RPMI8226 (cell line): ENCODE measurements at regions not wholly inside any gene's neighbourhood (a gene's known extent, or its start where the extent isn't known, plus 50 kb on each side); places are given as distances from the start of the nearest gene placed in this dataset.
"Not testable (repeated sequence)": the region's sequence is repeated elsewhere in the genome, so short reads cannot be mapped to it uniquely, and the experiment has no call there.

Source experiments
- DNase-seq: peaks from one replicate; pipeline ENCODE4 v3.0.0-alpha.2; 2015

- not testable (repeated sequence) for DNase-seq
These were observed 75.4 kb upstream of the DIO2 start for GRCh38 chr14:80286744-80287143.

DNA sequence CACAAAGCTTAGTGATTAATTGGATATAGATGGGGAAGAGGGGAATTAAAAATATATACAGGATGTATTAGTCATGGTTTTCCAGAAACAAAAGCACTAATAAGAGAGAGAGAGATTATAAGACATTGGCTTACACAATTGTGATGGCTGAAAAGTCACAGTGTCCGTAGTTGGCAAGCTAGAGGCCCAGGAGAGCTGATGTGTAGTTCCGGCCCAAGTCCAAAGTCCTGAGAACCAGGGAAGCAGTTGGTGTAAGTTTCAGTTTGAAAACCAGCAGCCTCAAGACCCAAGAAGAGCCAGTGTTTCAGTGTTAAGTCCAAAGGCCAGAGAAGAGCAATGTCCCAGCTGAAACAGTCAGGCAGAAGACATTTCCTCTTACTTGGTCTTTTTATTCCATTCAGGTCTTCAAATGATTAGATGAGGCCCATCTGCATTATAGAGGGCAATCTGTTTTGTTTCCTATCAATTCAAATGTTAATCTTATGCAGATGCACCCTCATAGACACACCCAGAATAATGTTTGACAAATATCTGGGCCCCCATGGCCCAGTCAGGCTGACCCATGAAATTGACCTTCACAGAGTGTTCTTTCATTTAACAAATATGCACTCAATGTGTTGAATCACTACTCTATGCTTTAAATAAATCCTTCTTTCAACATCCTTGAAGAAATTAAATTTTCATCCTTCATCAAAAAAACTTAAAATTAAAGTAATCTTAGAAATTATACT lies 67.2 kb upstream of the DIO2 start:
- no peak for DNase-seq

DNA sequence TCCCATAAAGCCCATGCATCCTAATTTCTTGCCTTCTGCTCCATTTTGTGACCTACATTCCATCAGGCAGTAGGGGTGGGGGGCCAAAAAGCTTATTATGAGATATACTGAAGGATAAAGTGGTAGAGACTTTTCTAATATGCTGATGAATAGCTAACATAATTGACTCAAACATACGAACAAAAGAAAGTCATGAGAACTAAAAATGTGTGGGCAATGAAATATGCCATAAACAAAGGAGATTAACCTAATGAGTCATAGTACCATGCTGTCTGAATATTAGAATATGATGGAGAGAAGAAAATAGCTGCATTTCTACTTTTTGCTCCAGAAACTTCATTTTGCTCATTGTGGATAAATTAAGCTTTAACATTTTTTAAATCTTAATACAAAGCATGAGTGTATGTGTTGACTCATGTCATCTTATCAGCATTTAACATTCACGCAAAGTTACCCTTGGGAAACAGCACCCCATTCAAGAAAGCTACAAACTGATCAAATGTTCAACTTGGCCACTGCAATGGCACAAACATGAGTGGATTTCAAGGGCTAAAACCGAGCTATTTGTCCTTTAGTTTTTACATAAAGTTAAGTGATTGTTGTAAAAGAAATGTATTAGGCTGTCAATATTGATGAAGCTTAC lies 64.0 kb upstream of the DIO2 start:
- DNase-seq, result no peak

GRCh38 chr14:80274310-80274709 lies 63.0 kb upstream of the DIO2 start:
- not testable (repeated sequence) for DNase-seq

- no peak for DNase-seq
These were observed 60.1 kb upstream of the DIO2 start for GRCh38 chr14:80271389-80271788.

DNA sequence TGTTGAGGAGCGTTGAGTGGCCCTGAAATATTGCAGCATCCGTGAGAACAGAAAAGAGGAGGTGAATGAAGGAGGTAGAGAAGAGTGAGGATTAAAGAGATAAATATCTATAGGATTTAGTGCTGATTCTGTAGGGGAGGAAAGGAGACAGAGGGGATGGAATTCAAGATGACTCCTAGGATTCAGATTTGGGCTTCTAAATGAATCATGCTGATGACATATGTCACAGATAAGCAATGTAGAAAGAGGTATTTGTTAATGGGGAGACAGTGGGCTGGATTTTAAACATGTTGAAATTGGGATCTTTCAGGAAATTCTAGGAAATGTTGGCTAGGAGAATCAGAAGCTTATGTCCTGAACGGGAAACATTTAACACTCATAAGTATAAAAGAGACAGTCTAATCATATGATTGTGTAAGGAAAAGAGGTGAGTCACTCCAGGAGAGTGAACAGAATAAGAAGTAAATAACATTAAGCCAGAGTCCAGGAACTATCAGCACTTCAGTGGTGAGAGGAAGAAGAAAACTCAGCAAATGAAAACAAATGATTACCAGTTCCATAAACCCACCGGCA lies 58.1 kb upstream of the DIO2 start:
- no peak for DNase-seq

DNA sequence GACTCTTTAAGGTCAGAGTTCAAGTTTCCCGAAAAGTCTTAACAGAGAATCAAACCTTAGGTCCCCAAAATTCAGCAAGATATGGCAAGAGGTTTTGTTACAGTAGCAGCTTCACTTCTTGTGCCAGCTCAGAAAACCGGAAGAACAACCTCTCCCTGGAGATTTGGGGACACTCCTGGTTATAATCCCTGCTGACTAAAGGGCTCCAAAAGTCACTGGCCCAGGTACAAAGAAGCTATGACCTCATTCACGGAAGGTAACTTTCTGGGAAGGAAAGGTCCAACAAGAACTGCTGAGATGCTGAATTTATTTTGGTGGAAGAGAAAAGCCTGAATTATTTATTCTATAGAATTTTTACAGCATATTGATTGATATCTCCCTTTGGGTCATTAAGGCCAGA lies 55.6 kb upstream of the DIO2 start:
- DNase-seq, result no peak

- DNase-seq, result no peak
These were observed 53.4 kb upstream of the DIO2 start for GRCh38 chr14:80264702-80265101.
